OCI-LY7 (cell line): ENCODE measurements at regions not wholly inside any gene's neighbourhood (a gene's known extent, or its start where the extent isn't known, plus 50 kb on each side); places are given as distances from the start of the nearest gene placed in this dataset.

Experiments
- BruUV-seq: library from RNA; stranded (reverse); fragments of 400-500 nt; replicated peaks from 2 replicates; lab custom pipeline; 2021; lab: Mats Ljungman, UMichigan
- CTCF ChIA-PET: fragments of 300-600 bp; sonication (Branson Sonifier 250); formaldehyde crosslinking; loops from one replicate; lab custom pipeline; 2022; ENCODE audit warnings: antibody characterized with exemption; ENCODE audit not compliant: unreplicated experiment; lab: Charles Lee
- POLR2A ChIA-PET: fragments of 300-600 bp; sonication (Branson Sonifier 250); formaldehyde crosslinking; loops from one replicate; lab custom pipeline; 2022; ENCODE audit warnings: antibody characterized with exemption; lab: Charles Lee
- DNase-seq: peaks from one replicate; pipeline ENCODE4 v3.0.0-alpha.2; 2015; ENCODE audit warnings: low spot score
- H2AFZ ChIP-seq: fragments of 200-600 bp; sonication (generic), shearing (Covaris generic); 2 replicates; pipeline ENCODE4 v1.6.1; 2014; ENCODE audit warnings: mild to moderate bottlenecking, antibody characterized with exemption, low read length, moderate library complexity
- H3K27ac ChIP-seq: fragments of 200-600 bp; sonication (generic); 2 replicates; pipeline ENCODE4 v1.5.1; 2014; ENCODE audit warnings: mixed run types, low read depth, mild to moderate bottlenecking, moderate library complexity, low read length, inconsistent platforms; ENCODE audit not compliant: poor library complexity, severe bottlenecking
- H3K36me3 ChIP-seq: fragments of 200-600 bp; sonication (generic); 2 replicates; pipeline ENCODE4 v1.6.1; 2014; ENCODE audit warnings: mild to moderate bottlenecking, antibody characterized with exemption, low read length, moderate library complexity, mixed read lengths; ENCODE audit not compliant: insufficient read depth
- H3K4me1 ChIP-seq: fragments of 200-600 bp; sonication (generic); 2 replicates; pipeline ENCODE4 v1.5.1; 2014; ENCODE audit warnings: mild to moderate bottlenecking, low read length; ENCODE audit not compliant: insufficient read depth, poor library complexity, severe bottlenecking
- H3K4me2 ChIP-seq: fragments of 200-600 bp; sonication (generic); 2 replicates; pipeline ENCODE4 v1.6.1; 2014; ENCODE audit warnings: mild to moderate bottlenecking, low read length
- H3K4me3 ChIP-seq: fragments of 200-600 bp; sonication (generic); 2 replicates; pipeline ENCODE4 v1.5.1; 2014; ENCODE audit warnings: mild to moderate bottlenecking, low read depth, low read length; ENCODE audit not compliant: poor library complexity, severe bottlenecking
- H3K79me2 ChIP-seq: fragments of 200-600 bp; sonication (generic); 2 replicates; pipeline ENCODE4 v1.6.1; 2016; ENCODE audit warnings: low read depth, mild to moderate bottlenecking, low read length, moderate library complexity, mixed read lengths; ENCODE audit not compliant: insufficient read depth
- H3K9me2 ChIP-seq: fragments of 200-600 bp; sonication (generic); 2 replicates; pipeline ENCODE4 v1.6.1; 2016; ENCODE audit warnings: mild to moderate bottlenecking, low read length, mixed read lengths; ENCODE audit not compliant: insufficient read depth
- H3K9me3 ChIP-seq: fragments of 200-600 bp; sonication (generic); 2 replicates; pipeline ENCODE4 v1.6.1; 2014; ENCODE audit warnings: mild to moderate bottlenecking, mixed run types, low read length, mixed read lengths
- H4K20me1 ChIP-seq: fragments of 200-600 bp; sonication (generic); 2 replicates; pipeline ENCODE4 v1.6.1; 2014; ENCODE audit warnings: mild to moderate bottlenecking, antibody characterized with exemption, low read length, moderate library complexity, mixed read lengths; ENCODE audit not compliant: insufficient read depth
- EZH2phosphoT487 ChIP-seq: fragments of 200-600 bp; sonication (generic); IDR thresholded peaks from 2 replicates; pipeline ENCODE4 v1.6.1; 2018; ENCODE audit warnings: low read depth, borderline replicate concordance, mild to moderate bottlenecking, mixed run types, antibody characterized with exemption, low read length, moderate library complexity, mixed read lengths
- intact Hi-C: fragments of 100-400 bp; cut with micrococcal nuclease; formaldehyde crosslinking; loops from one replicate; pipeline ENCODE4 v1.10.0; 2022; ENCODE audit not compliant: unreplicated experiment
- TF ChIP-seq, protein P1 (sequence below): fragments of 200-600 bp; sonication (generic); conservative IDR thresholded peaks from 2 replicates; pipeline ENCODE4 v1.5.1; 2014; ENCODE audit warnings: mild to moderate bottlenecking, antibody characterized with exemption, low read length, moderate library complexity, mixed read lengths

DNA sequence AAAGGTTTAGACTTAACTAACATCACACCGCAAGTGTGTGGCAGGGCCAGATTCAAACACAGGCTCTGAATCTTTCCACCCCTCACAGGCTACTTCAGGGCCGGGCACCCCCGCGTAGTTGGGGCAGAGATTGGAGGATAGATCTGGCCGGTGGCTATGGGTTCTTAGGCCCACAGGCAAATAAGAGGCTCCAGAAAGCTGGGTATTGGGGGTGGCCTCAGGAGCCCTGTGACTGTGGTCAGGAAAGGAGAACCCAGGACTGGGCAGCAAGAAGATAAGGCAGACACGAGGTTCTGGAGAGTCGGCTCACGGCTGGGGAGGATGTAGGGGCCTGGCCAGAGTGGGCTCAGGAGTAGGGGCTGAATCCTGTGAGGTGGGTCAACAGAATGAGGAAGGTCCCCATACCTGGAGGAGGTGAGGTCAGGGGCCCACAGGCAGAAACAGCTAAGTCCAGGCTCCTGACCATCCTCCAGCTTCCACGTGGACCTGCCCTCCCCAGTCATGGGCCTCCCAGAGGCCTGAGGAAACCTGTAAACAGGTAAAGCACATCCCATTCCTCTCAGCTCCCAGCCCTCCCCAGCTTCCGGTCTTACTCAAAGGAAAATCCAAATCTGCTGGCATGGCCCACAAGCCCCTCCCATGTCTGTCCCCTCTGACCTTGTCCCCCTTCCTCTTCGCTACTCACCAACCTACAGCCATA lies 306.2 kb downstream of the MATN1 start:
- Histone ChIP-seq H3K36me3 (no peaks in the 10 kb centered on the region), H2AFZ (no peak overlapping the region), H3K27ac (no peak overlapping the region), H3K4me1 (no peaks in the 10 kb centered on the region), H3K4me3 (no peak overlapping the region), H4K20me1 (no peaks in the 10 kb centered on the region), H3K79me2 (no peaks in the 10 kb centered on the region), H3K4me2 (no peak overlapping the region), H3K9me3 (no peaks in the 10 kb centered on the region), H3K9me2 (no peaks in the 10 kb centered on the region)
- intact Hi-C loops: no loop called here
- no peak for DNase-seq
- POLR2A ChIA-PET: no interaction called here
- no TSS peak for BruUV-seq
- CTCF ChIA-PET: no interaction called here
- TF ChIP-seq, protein P1, sequence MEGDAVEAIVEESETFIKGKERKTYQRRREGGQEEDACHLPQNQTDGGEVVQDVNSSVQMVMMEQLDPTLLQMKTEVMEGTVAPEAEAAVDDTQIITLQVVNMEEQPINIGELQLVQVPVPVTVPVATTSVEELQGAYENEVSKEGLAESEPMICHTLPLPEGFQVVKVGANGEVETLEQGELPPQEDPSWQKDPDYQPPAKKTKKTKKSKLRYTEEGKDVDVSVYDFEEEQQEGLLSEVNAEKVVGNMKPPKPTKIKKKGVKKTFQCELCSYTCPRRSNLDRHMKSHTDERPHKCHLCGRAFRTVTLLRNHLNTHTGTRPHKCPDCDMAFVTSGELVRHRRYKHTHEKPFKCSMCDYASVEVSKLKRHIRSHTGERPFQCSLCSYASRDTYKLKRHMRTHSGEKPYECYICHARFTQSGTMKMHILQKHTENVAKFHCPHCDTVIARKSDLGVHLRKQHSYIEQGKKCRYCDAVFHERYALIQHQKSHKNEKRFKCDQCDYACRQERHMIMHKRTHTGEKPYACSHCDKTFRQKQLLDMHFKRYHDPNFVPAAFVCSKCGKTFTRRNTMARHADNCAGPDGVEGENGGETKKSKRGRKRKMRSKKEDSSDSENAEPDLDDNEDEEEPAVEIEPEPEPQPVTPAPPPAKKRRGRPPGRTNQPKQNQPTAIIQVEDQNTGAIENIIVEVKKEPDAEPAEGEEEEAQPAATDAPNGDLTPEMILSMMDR: no peak
- no peak for TF ChIP-seq EZH2phosphoT487

DNA sequence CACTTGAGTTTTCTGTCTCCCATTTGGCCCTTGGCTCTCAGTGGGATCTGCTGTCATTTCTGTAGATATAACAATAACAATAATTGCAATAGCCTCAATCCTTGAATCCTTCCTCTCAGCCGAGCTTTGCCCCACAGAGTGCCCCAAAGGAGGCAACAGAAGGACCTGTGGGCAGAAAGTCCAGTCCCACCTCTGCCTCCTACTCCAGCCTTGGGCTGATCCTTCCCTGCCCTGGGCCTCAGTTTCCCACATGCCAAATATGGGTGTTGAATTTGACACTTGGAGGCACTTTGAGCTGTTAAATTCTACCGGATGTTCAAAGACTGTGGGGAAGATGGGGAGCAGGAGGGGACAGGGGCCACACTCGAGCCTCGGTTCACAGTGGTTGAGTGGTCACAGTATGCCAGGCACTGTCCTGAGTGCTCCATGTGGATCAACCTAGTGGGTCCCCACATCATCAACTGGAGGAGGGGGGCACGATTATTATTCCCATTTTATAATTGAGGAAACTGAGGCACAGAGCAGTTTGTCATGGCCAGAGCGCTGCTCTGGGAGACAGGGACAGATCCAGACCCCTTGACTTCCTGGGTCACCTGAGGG lies 307.1 kb downstream of the MATN1 start:
- no peak for DNase-seq
- ChIA-PET CTCF (no interaction called here), POLR2A (no interaction called here)
- no peaks in the 10 kb centered on the region for H3K9me3 ChIP-seq
- H3K4me3 ChIP-seq: no peak overlapping the region
- no peak overlapping the region for H3K4me2 ChIP-seq
- H3K36me3 ChIP-seq: no peaks in the 10 kb centered on the region
- H2AFZ ChIP-seq: no peak overlapping the region
- no peaks in the 10 kb centered on the region for H4K20me1 ChIP-seq
- TF ChIP-seq EZH2phosphoT487: no peak
- TF ChIP-seq, protein P1: no peak
- intact Hi-C loops: no loop called here
- no TSS peak for BruUV-seq
- H3K27ac ChIP-seq: no peak overlapping the region
- no peaks in the 10 kb centered on the region for H3K79me2 ChIP-seq
- no peaks in the 10 kb centered on the region for H3K9me2 ChIP-seq
- no peaks in the 10 kb centered on the region for H3K4me1 ChIP-seq

DNA sequence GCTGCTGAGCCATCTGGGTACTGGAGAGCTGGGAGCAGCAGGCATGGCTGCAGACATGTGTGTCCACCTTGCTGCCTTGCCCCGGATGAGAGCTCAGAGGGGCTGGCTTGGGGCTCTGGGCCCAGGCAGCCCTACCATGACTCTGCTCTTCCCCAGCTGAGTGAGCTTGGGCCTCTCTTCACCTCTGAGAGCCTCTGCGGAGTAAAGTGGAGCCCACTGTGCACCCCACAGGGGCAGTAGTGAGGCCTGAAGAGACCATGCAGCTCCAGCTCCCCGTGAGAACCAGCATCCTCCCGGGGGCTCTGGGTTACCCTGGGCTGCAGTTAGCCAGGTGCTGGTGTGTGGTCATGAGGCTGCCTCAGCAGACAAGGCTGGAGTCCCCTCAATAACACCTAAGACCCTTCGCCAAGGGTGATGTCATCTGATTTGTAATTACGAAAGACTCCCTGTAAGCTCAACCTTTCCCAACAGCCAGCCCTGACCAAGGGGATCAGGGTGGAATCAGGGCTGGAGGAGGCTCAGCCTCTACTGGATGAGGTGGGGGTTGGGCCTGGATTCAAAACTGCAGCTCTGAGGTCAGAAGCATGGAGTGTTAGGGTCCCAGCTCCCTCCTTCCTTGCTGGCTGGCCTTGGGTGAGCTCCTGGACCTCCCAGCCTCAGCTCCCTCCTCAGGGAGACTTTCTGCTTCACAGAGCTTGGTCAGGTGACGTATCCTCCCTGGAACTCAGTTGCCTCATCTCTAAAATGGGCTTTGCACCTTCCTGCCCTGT lies 308.0 kb downstream of the MATN1 start:
- Histone ChIP-seq H3K9me3 (no peaks in the 10 kb centered on the region), H3K36me3 (no peaks in the 10 kb centered on the region), H3K4me1 (no peaks in the 10 kb centered on the region), H2AFZ (no peak overlapping the region), H3K27ac (no peak overlapping the region), H3K4me2 (no peak overlapping the region), H3K9me2 (no peaks in the 10 kb centered on the region), H3K4me3 (no peak overlapping the region), H3K79me2 (no peaks in the 10 kb centered on the region), H4K20me1 (no peaks in the 10 kb centered on the region)
- intact Hi-C loops: no loop called here
- DNase-seq: no peak
- ChIA-PET POLR2A (no interaction called here), CTCF (no interaction called here)
- no peak for TF ChIP-seq EZH2phosphoT487
- TF ChIP-seq, protein P1: no peak
- no TSS peak for BruUV-seq
